WTC11 (cell line): ENCODE measurements at regions not wholly inside any gene's neighbourhood (a gene's known extent, or its start where the extent isn't known, plus 50 kb on each side); places are given as distances from the start of the nearest gene placed in this dataset.

ENCODE experiments used
- GABPB1 ChIP-seq: sonication (generic); formaldehyde crosslinking; IDR thresholded peaks from 2 replicates; pipeline ENCODE4 v1.8.1; 2023; ENCODE audit warnings: mild to moderate bottlenecking, missing genetic modification reagents
- JUN ChIP-seq: sonication (generic); formaldehyde crosslinking; IDR thresholded peaks from 2 replicates; pipeline ENCODE4 v1.8.0; 2023; ENCODE audit warnings: mild to moderate bottlenecking, missing genetic modification reagents
- KAT7 ChIP-seq: sonication (generic); formaldehyde crosslinking; IDR thresholded peaks from 2 replicates; pipeline ENCODE4 v1.8.1; 2023; ENCODE audit warnings: missing genetic modification reagents, mild to moderate bottlenecking, borderline replicate concordance
- ZNF263 ChIP-seq: sonication (generic); formaldehyde crosslinking; IDR thresholded peaks from 2 replicates; pipeline ENCODE4 v1.8.1; 2022; ENCODE audit warnings: low read depth, mild to moderate bottlenecking, moderate library complexity, missing genetic modification reagents
- TF ChIP-seq, protein P1 (sequence below): fragments of 200-600 bp; IDR thresholded peaks from 2 replicates; pipeline ENCODE4 v1.8.0; 2022; ENCODE audit warnings: antibody characterized with exemption
- TF ChIP-seq, protein P2 (sequence below): sonication (generic); formaldehyde crosslinking; IDR thresholded peaks from 2 replicates; pipeline ENCODE4 v1.8.1; 2022; ENCODE audit warnings: low read depth, mild to moderate bottlenecking, moderate library complexity, missing genetic modification reagents, borderline replicate concordance
- TF ChIP-seq, protein P3 (sequence below): sonication (generic); formaldehyde crosslinking; IDR thresholded peaks from 2 replicates; pipeline ENCODE4 v1.8.0; 2022; ENCODE audit warnings: mild to moderate bottlenecking, missing genetic modification reagents
- TF ChIP-seq, protein P4 (sequence below): sonication (generic); formaldehyde crosslinking; IDR thresholded peaks from 2 replicates; pipeline ENCODE4 v1.8.1; 2022; ENCODE audit warnings: low read depth, missing genetic modification reagents, borderline replicate concordance

DNA sequence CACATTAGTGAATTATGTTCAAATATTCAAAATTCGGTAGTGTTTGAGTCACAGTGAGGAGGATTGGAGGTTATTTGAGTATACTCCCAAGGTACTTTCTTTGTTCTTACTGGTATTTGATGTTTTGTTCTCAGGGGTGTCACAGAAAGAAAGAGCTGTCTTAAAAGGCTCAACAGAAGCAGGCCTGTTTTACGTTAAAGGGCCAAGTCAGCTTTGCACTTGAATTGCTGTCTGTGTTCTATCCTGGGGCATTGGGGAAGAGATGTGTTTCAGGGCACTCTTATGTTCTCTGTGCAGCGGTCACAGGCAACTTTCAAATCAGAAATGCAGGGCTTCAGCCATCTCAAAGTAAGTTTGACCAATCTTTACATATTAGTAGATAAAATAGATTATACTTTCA is 1113.1 kb upstream of the LCORL start:
- TF ChIP-seq, protein P1, sequence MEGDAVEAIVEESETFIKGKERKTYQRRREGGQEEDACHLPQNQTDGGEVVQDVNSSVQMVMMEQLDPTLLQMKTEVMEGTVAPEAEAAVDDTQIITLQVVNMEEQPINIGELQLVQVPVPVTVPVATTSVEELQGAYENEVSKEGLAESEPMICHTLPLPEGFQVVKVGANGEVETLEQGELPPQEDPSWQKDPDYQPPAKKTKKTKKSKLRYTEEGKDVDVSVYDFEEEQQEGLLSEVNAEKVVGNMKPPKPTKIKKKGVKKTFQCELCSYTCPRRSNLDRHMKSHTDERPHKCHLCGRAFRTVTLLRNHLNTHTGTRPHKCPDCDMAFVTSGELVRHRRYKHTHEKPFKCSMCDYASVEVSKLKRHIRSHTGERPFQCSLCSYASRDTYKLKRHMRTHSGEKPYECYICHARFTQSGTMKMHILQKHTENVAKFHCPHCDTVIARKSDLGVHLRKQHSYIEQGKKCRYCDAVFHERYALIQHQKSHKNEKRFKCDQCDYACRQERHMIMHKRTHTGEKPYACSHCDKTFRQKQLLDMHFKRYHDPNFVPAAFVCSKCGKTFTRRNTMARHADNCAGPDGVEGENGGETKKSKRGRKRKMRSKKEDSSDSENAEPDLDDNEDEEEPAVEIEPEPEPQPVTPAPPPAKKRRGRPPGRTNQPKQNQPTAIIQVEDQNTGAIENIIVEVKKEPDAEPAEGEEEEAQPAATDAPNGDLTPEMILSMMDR, result no peak
- TF ChIP-seq JUN (CRISPR knock-in tag) (no peak), GABPB1 (CRISPR knock-in tag) (no peak), ZNF263 (CRISPR knock-in tag) (no peak), KAT7 (CRISPR knock-in tag) (no peak)
- TF ChIP-seq, protein P2, sequence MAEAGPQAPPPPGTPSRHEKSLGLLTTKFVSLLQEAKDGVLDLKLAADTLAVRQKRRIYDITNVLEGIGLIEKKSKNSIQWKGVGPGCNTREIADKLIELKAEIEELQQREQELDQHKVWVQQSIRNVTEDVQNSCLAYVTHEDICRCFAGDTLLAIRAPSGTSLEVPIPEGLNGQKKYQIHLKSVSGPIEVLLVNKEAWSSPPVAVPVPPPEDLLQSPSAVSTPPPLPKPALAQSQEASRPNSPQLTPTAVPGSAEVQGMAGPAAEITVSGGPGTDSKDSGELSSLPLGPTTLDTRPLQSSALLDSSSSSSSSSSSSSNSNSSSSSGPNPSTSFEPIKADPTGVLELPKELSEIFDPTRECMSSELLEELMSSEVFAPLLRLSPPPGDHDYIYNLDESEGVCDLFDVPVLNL (CRISPR knock-in tag), result no peak
- TF ChIP-seq, protein P3, sequence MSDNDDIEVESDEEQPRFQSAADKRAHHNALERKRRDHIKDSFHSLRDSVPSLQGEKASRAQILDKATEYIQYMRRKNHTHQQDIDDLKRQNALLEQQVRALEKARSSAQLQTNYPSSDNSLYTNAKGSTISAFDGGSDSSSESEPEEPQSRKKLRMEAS (CRISPR knock-in tag), result no peak
- TF ChIP-seq, protein P4, sequence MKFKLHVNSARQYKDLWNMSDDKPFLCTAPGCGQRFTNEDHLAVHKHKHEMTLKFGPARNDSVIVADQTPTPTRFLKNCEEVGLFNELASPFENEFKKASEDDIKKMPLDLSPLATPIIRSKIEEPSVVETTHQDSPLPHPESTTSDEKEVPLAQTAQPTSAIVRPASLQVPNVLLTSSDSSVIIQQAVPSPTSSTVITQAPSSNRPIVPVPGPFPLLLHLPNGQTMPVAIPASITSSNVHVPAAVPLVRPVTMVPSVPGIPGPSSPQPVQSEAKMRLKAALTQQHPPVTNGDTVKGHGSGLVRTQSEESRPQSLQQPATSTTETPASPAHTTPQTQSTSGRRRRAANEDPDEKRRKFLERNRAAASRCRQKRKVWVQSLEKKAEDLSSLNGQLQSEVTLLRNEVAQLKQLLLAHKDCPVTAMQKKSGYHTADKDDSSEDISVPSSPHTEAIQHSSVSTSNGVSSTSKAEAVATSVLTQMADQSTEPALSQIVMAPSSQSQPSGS (CRISPR knock-in tag), result no peak
